Endothelial cell (in vitro differentiated cells): ENCODE measurements at regions not wholly inside any gene's neighbourhood (a gene's known extent, or its start where the extent isn't known, plus 50 kb on each side); places are given as distances from the start of the nearest gene placed in this dataset.
"Not testable (repeated sequence)": the region's sequence is repeated elsewhere in the genome, so short reads cannot be mapped to it uniquely, and the experiment has no call there.

Source experiments
- DNase-seq: peaks from one replicate; pipeline ENCODE4 v3.0.0; 2021; ENCODE audit warnings: low spot score
- H3K27ac Mint-ChIP-seq: one replicate; pipeline ENCODE4 v1.8.0; 2021; ENCODE audit warnings: mixed read lengths, inconsistent platforms; ENCODE audit not compliant: unreplicated experiment
- H3K27me3 Mint-ChIP-seq: one replicate; pipeline ENCODE4 v1.8.0; 2021; ENCODE audit warnings: mild to moderate bottlenecking, moderate library complexity, mixed read lengths, inconsistent platforms; ENCODE audit not compliant: unreplicated experiment
- H3K36me3 Mint-ChIP-seq: one replicate; pipeline ENCODE4 v1.8.0; 2021; ENCODE audit warnings: mild to moderate bottlenecking, low read depth, mixed read lengths, inconsistent platforms; ENCODE audit not compliant: unreplicated experiment
- H3K4me1 Mint-ChIP-seq: one replicate; pipeline ENCODE4 v1.8.0; 2021; ENCODE audit warnings: mild to moderate bottlenecking, mixed read lengths, inconsistent platforms; ENCODE audit not compliant: unreplicated experiment
- H3K4me3 Mint-ChIP-seq: one replicate; pipeline ENCODE4 v1.8.0; 2021; ENCODE audit warnings: mild to moderate bottlenecking, mixed read lengths, inconsistent platforms; ENCODE audit not compliant: unreplicated experiment
- H3K9me3 Mint-ChIP-seq: one replicate; pipeline ENCODE4 v1.8.0; 2021; ENCODE audit warnings: mixed read lengths, inconsistent platforms; ENCODE audit not compliant: unreplicated experiment
- CTCF ChIP-seq: fragments of 200-600 bp; sonication (generic); IDR thresholded peaks from one replicate; pipeline ENCODE4 v1.5.0; 2021; ENCODE audit warnings: antibody characterized with exemption; ENCODE audit not compliant: unreplicated experiment

GRCh38 chr4:72715299-72715698, 146.3 kb upstream of the ADAMTS3 start:
- Mint-ChIP-seq H3K9me3 (no peaks in the 10 kb centered on the region), H3K27me3 (no peaks in the 10 kb centered on the region), H3K4me1 (no peaks in the 10 kb centered on the region), H3K27ac (no peak overlapping the region), H3K4me3 (no peak overlapping the region), H3K36me3 (no peaks in the 10 kb centered on the region)
- TF ChIP-seq CTCF: no peak
- no peak for DNase-seq

GRCh38 chr4:72714482-72715279, 145.7 kb upstream of the ADAMTS3 start:
- Mint-ChIP-seq H3K4me1 (no peaks in the 10 kb centered on the region), H3K36me3 (no peaks in the 10 kb centered on the region), H3K4me3 (no peak overlapping the region), H3K9me3 (no peaks in the 10 kb centered on the region), H3K27ac (no peak overlapping the region), H3K27me3 (no peaks in the 10 kb centered on the region)
- DNase-seq: no peak
- no peak for TF ChIP-seq CTCF

- Mint-ChIP-seq H3K27me3 (no peaks in the 10 kb centered on the region), H3K27ac (no peak overlapping the region), H3K9me3 (no peaks in the 10 kb centered on the region), H3K4me1 (no peaks in the 10 kb centered on the region), H3K4me3 (no peak overlapping the region), H3K36me3 (no peaks in the 10 kb centered on the region)
- no peak for DNase-seq
- no peak for TF ChIP-seq CTCF
These were observed 144.0 kb upstream of the ADAMTS3 start for GRCh38 chr4:72712997-72713396.

- no peak for TF ChIP-seq CTCF
- H3K9me3 Mint-ChIP-seq: no peaks in the 10 kb centered on the region
- no peaks in the 10 kb centered on the region for H3K27me3 Mint-ChIP-seq
- H3K36me3 Mint-ChIP-seq: no peaks in the 10 kb centered on the region
- H3K27ac Mint-ChIP-seq: no peak overlapping the region
- no peaks in the 10 kb centered on the region for H3K4me1 Mint-ChIP-seq
- no peak for DNase-seq
- H3K4me3 Mint-ChIP-seq: no peak overlapping the region
These were observed 140.5 kb upstream of the ADAMTS3 start for GRCh38 chr4:72709475-72709874.

GRCh38 chr4:72706684-72707083, 137.7 kb upstream of the ADAMTS3 start:
- DNase-seq: no peak
- no peak for TF ChIP-seq CTCF
- Mint-ChIP-seq H3K9me3 (no peaks in the 10 kb centered on the region), H3K36me3 (no peaks in the 10 kb centered on the region), H3K4me1 (no peaks in the 10 kb centered on the region), H3K27ac (no peak overlapping the region), H3K4me3 (no peak overlapping the region), H3K27me3 (no peaks in the 10 kb centered on the region)

GRCh38 chr4:72704925-72705640, 136.1 kb upstream of the ADAMTS3 start:
- DNase-seq, H3K9me3 Mint-ChIP-seq, H3K27ac Mint-ChIP-seq, H3K27me3 Mint-ChIP-seq, H3K4me1 Mint-ChIP-seq, H3K36me3 Mint-ChIP-seq, H3K4me3 Mint-ChIP-seq: not testable (repeated sequence)
